ENCODE measurements at regions not wholly inside any gene's neighbourhood (a gene's known extent, or its start where the extent isn't known, plus 50 kb on each side); places are given as distances from the start of the nearest gene placed in this dataset.
A peak's percentile ranks its signal among the peaks of the same experiment; 100 is the strongest.

DNA sequence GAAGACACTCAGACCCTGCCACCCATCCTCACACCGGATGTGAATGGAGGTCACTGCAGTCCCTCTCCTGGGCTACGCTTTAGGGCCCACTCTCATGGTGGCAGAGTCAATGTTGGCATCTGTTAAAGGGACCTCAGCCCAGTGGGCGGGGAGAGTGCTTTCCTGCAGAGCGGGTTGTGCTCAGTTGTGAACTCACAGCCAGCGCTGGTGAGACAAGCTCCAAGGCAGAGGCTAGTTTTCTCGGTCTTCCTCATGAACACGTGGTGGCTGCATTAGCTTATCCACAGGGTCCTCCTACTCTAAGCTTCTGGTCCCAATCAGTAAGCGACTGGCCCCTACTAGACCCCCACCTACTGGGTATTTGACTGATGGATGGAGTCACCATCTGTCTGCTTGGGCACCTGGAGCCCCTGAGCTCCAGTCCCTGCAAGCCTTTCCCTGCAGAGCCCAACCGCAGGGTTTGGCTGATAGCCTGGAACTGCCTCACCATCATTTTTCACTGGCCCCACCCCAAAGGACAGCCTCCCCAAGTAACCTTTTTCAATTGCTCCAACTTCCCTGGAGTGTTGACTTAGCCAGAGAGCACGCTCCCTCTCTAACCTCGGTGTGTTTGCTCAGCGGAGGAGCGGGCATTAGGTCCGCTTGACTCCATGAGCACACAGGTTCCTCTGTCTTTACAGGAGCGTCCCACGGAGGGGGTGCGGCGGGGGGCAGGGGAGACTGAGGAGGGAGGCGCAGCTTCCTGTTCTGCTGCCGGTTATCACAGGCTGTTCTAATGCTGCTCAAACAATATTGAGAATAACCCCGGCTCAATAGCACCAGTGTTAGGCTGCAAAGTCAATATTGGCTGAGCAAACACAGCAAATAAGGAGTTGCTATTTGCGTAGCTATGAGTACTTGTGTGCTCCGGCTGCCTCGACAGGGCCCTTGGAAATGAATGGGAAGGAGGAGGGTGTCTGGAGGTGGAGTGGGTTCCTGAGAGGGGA, 141.7 kb downstream of the RPLP1 start:
- ATAC-seq, result peak; percentile 52
- TF ChIP-seq POLR2AphosphoS5 (IDR thresholded peaks at IDR 0.05), result peak; percentile 61
- TF ChIP-seq, protein P1, sequence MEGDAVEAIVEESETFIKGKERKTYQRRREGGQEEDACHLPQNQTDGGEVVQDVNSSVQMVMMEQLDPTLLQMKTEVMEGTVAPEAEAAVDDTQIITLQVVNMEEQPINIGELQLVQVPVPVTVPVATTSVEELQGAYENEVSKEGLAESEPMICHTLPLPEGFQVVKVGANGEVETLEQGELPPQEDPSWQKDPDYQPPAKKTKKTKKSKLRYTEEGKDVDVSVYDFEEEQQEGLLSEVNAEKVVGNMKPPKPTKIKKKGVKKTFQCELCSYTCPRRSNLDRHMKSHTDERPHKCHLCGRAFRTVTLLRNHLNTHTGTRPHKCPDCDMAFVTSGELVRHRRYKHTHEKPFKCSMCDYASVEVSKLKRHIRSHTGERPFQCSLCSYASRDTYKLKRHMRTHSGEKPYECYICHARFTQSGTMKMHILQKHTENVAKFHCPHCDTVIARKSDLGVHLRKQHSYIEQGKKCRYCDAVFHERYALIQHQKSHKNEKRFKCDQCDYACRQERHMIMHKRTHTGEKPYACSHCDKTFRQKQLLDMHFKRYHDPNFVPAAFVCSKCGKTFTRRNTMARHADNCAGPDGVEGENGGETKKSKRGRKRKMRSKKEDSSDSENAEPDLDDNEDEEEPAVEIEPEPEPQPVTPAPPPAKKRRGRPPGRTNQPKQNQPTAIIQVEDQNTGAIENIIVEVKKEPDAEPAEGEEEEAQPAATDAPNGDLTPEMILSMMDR (IDR thresholded peaks at IDR 0.05), result no peak
- peaks cover 3 to 29% (median 22%) of the 10 kb centered on the region in 3 donors for H3K4me1 ChIP-seq
- no peaks in the 10 kb centered on the region for H3K27me3 ChIP-seq
- H3K36me3 ChIP-seq, result no peaks in the 10 kb centered on the region
- WGBS, 2 donors (ENCODE audit: low coverage in 1 of 2), result 0 to 3% methylated on average over 3 to 6 of the region's 24 CpGs
- H3K27ac ChIP-seq, result peak overlapping the region in 3 of 4 donors; percentile 62 to 69 (median 64)
- H3K4me3 ChIP-seq, result peak overlapping the region in 1 of 2 donors; percentile 6
- no peaks in the 10 kb centered on the region for H3K9me3 ChIP-seq

DNA sequence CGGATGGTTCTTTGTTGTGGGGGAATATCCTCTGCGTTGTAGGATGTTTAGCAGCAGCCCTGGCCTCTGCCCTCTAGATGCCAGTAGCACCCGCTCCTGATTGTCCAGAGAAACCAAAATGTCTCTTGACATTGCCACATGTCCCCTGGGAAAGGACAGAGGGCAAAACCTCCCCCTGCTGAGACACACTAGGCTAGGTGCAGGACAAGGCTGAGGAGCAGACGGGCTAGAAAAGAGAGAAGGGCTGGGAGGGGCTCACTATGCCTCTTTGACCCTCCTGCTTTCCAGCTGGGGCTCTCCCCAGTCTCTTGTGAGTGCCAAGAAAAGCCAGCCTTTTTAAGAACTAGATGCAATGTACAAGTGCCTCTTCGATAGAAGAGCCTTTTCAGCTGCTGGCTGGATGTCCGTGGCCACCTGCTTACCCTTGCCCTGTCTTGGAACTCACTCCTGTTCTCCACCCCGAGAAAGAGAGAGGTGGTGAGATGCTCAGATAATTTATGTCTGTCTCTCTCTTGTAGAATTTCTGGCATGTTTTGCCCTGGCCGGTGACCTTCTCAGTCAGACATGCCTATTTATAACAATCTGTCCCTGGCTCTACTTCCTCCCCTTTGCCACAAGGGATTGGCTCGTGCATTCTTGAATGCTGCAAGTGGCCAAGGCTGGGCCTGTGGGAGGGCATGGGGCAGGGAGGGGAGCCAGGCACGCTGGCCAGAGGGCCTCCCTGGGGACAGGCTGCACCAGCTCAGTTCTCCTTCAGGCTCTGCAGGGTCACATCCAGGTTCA, 142.6 kb downstream of the RPLP1 start:
- 34 to 36% methylated on average over 4 to 7 of the region's 10 CpGs for WGBS, 2 donors (ENCODE audit: low coverage in 1 of 2)
- Histone ChIP-seq H3K27me3 (no peaks in the 10 kb centered on the region), H3K27ac (peak overlapping the region in 3 of 4 donors; percentile 62 to 69 (median 64)), H3K4me3 (peak overlapping the region in 1 of 2 donors; percentile 6), H3K9me3 (no peaks in the 10 kb centered on the region), H3K36me3 (no peaks in the 10 kb centered on the region), H3K4me1 (peaks cover 3 to 29% (median 22%) of the 10 kb centered on the region in 3 donors)
- ATAC-seq, result peak; percentile 75
- peak; percentile 59 for TF ChIP-seq POLR2AphosphoS5 (IDR thresholded peaks at IDR 0.05)
- no peak for TF ChIP-seq POLR2A (IDR thresholded peaks at IDR 0.05)
- TF ChIP-seq, protein P1 (IDR thresholded peaks at IDR 0.05), result peak in 1 of 4 experiments; percentile 8
- no peak for TF ChIP-seq EP300 (IDR thresholded peaks at IDR 0.05)

DNA sequence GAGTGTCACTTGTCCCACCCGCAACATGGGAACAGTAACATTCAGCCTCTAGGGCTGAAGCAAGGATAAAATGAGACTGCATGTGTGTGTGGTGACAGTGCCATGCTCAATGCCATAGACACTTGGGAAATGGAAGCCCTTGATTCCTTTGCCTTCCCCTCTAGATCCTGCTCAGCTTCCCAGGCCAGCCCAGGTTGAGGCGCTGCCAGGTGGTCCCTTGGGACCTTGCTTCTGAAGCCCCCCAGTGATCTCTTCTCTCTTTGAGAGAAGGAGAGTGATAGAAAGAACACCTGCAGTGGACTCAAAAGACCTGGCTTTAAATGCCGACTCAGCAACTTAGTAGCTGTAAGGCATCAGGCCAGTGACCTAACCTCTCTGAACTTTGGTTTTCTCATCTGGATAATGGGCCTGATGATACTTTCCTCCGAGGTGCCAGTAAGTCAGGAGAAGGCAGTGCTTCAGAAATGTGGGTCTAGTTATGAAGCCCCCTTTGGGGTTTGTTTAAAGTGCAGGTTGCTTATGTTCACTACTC, 144.5 kb downstream of the RPLP1 start:
- WGBS, 2 donors (ENCODE audit: low coverage in 1 of 2), result 100% methylated on average over 1 of the region's 4 CpGs
- ATAC-seq, result no peak

DNA sequence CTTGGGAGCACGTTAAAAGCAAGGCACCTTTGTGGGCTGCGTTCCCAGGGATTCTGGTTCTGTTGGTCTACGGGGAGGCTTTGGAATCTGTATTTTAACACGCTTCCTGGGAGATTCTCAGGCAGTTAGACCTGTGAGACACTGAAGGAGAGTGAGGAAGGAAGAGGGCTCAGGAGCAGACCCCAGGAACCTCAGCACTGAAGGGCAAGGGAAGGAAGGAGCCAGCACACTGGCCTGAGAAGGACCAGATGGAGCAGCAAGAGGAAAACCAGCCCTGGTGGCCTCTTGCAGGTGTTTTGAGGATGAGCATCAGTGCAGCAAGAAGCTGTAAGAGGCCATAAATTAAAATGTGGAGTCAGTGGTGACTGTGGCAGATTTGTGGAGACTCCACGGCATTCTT, 146.7 kb downstream of the RPLP1 start:
- Histone ChIP-seq H3K36me3 (no peaks in the 10 kb centered on the region), H3K27ac (no peak overlapping the region), H3K9me3 (no peaks in the 10 kb centered on the region), H3K27me3 (no peaks in the 10 kb centered on the region), H3K4me3 (no peak overlapping the region), H3K4me1 (peaks cover 3 to 22% (median 20%) of the 10 kb centered on the region in 3 donors)
- 60 to 87% methylated on average over 1 to 4 of the region's 5 CpGs for WGBS, 2 donors (ENCODE audit: low coverage in 1 of 2)
- ATAC-seq, result no peak
- TF ChIP-seq, protein P1 (IDR thresholded peaks at IDR 0.05), result no peak
- TF ChIP-seq POLR2AphosphoS5 (IDR thresholded peaks at IDR 0.05) (no peak), EP300 (IDR thresholded peaks at IDR 0.05) (no peak), POLR2A (IDR thresholded peaks at IDR 0.05) (no peak)

More for the DNA sequence above, 144.5 kb downstream of the RPLP1 start:
- H3K36me3 ChIP-seq, result no peaks in the 10 kb centered on the region
- H3K4me3 ChIP-seq, result no peak overlapping the region
- TF ChIP-seq POLR2AphosphoS5 (IDR thresholded peaks at IDR 0.05) (no peak), EP300 (IDR thresholded peaks at IDR 0.05) (no peak), POLR2A (IDR thresholded peaks at IDR 0.05) (no peak)
- TF ChIP-seq, protein P1 (IDR thresholded peaks at IDR 0.05), result no peak
- peaks cover 3 to 29% (median 22%) of the 10 kb centered on the region in 3 donors for H3K4me1 ChIP-seq
- H3K27ac ChIP-seq, result no peak overlapping the region
- no peaks in the 10 kb centered on the region for H3K27me3 ChIP-seq
- no peaks in the 10 kb centered on the region for H3K9me3 ChIP-seq

Measured in gastroesophageal sphincter (tissue), 4 donors.